ENCODE measurements at regions not wholly inside any gene's neighbourhood (a gene's known extent, or its start where the extent isn't known, plus 50 kb on each side); places are given as distances from the start of the nearest gene placed in this dataset.
A peak's percentile ranks its signal among the peaks of the same experiment; 100 is the strongest.

GRCh38 chr18:77197073-77197472, 52.6 kb upstream of the GALR1 start:
- H3K36me3 ChIP-seq (replicated peaks in 1 of 2; ENCODE audit: control insufficient read depth in 1 of 2, insufficient read depth in 2 of 2, low read length in 1 of 2): no peaks in the 10 kb centered on the region
- no peaks in the 10 kb centered on the region for H3K9me3 ChIP-seq
- WGBS (ENCODE audit: low lambda C conversion rate): 28% methylated on average over 2 of the region's 2 CpGs
- no peak overlapping the region for H3K9ac ChIP-seq
- H2AFZ ChIP-seq (ENCODE audit: low read depth): no peak overlapping the region
- no peaks in the 10 kb centered on the region for H4K20me1 ChIP-seq (ENCODE audit: insufficient read depth)
- DNase-seq: no peak
- no peak overlapping the region for H3K27ac ChIP-seq (ENCODE audit: low read depth in 2 of 2, low read length in 1 of 2)
- H3K9me2 ChIP-seq: no peaks in the 10 kb centered on the region
- POLR2A ChIA-PET: no interaction called here
- TF ChIP-seq FOXJ3 (CRISPR knock-in tag; IDR thresholded peaks at IDR 0.05): no peak
- TF ChIP-seq RAD21 (IDR thresholded peaks at IDR 0.05; ENCODE audit: low read length): 0 out of 2 replicates have a peak, but pooled peaks have one; percentile 4
- H3K79me2 ChIP-seq (ENCODE audit: insufficient read depth): no peaks in the 10 kb centered on the region
- H3K4me1 ChIP-seq (ENCODE audit: control insufficient read depth in 1 of 2, insufficient read depth in 2 of 2, low read depth in 1 of 2, low read length in 1 of 2): no peaks in the 10 kb centered on the region
- CTCF ChIA-PET: interaction anchor here (0.7 kb wide), 1 partner anchor 190 kb away, joined by 3 read pairs; no protein-coding TSS in a partner anchor
- H3K4me3 ChIP-seq (ENCODE audit: low read depth in 2 of 2, low read length in 1 of 2): no peak overlapping the region
- no peak overlapping the region for H3K4me2 ChIP-seq
- H3K27me3 ChIP-seq (ENCODE audit: insufficient read depth): no peaks in the 10 kb centered on the region
- no peaks in the 10 kb centered on the region for H3F3A ChIP-seq (replicated peaks; ENCODE audit: insufficient read depth)

- Histone ChIP-seq H3K9ac (no peak overlapping the region), H3K4me2 (no peak overlapping the region), H3K79me2 (ENCODE audit: insufficient read depth) (no peaks in the 10 kb centered on the region), H3K27me3 (ENCODE audit: insufficient read depth) (no peaks in the 10 kb centered on the region), H4K20me1 (ENCODE audit: insufficient read depth) (no peaks in the 10 kb centered on the region), H3K4me3 (ENCODE audit: low read depth in 2 of 2, low read length in 1 of 2) (no peak overlapping the region), H3K9me2 (no peaks in the 10 kb centered on the region), H3F3A (replicated peaks; ENCODE audit: insufficient read depth) (no peaks in the 10 kb centered on the region), H3K4me1 (ENCODE audit: control insufficient read depth in 1 of 2, insufficient read depth in 2 of 2, low read depth in 1 of 2, low read length in 1 of 2) (no peaks in the 10 kb centered on the region), H2AFZ (ENCODE audit: low read depth) (no peak overlapping the region), H3K9me3 (no peaks in the 10 kb centered on the region), H3K27ac (ENCODE audit: low read depth in 2 of 2, low read length in 1 of 2) (no peak overlapping the region), H3K36me3 (replicated peaks in 1 of 2; ENCODE audit: control insufficient read depth in 1 of 2, insufficient read depth in 2 of 2, low read length in 1 of 2) (no peaks in the 10 kb centered on the region)
- ChIA-PET POLR2A (no interaction called here), CTCF (interaction anchor here (1.1 to 1.5 kb wide), 3 partner anchors 9 to 13 kb away, joined by 3 read pairs; no protein-coding TSS in a partner anchor)
- DNase-seq: no peak
- TF ChIP-seq GATA2 (CRISPR knock-in tag; IDR thresholded peaks at IDR 0.05): no peak
- no peak for TF ChIP-seq FOXM1 (IDR thresholded peaks at IDR 0.05; ENCODE audit: low read depth)
- TF ChIP-seq FOSL2 (IDR thresholded peaks at IDR 0.05; ENCODE audit: borderline replicate concordance, low read depth): no peak
- TF ChIP-seq RCOR1 (IDR thresholded peaks at IDR 0.05; ENCODE audit: low read length): no peak
- no peak for TF ChIP-seq IRF3 (IDR thresholded peaks at IDR 0.05; ENCODE audit: low read depth, low read length)
- no peak for TF ChIP-seq TEAD4 (IDR thresholded peaks at IDR 0.05; ENCODE audit: borderline replicate concordance, insufficient read depth)
- TF ChIP-seq REST (IDR thresholded peaks at IDR 0.05; ENCODE audit: low read depth, low read length): no peak
- TF ChIP-seq GABPA (IDR thresholded peaks at IDR 0.05; ENCODE audit: low read depth): no peak
- no peak for TF ChIP-seq YY1 (IDR thresholded peaks at IDR 0.05; ENCODE audit: low read depth)
- WGBS (ENCODE audit: low lambda C conversion rate): 54% methylated on average over 8 of the region's 16 CpGs
Observed at GRCh38 chr18:77198663-77199062, 51.0 kb upstream of the GALR1 start.

All from SK-N-SH (cell line).